ENCODE measurements at regions not wholly inside any gene's neighbourhood (a gene's known extent, or its start where the extent isn't known, plus 50 kb on each side); places are given as distances from the start of the nearest gene placed in this dataset.
A peak's percentile ranks its signal among the peaks of the same experiment; 100 is the strongest.

GRCh38 chr12:69091442-69092017 lies 147.8 kb upstream of the CPSF6 start:
- TF ChIP-seq CTCF (IDR thresholded peaks at IDR 0.05; ENCODE audit: low read depth, low read length), result no peak
- H3K4me1 ChIP-seq (ENCODE audit: low read depth), result no peaks in the 10 kb centered on the region

GRCh38 chr12:69092137-69092536 lies 147.2 kb upstream of the CPSF6 start:
- no peak overlapping the region for H3K4me3 ChIP-seq
- H3K27ac ChIP-seq, result no peak overlapping the region
- peaks cover 2% of the 10 kb centered on the region for H3K4me1 ChIP-seq (ENCODE audit: low read depth)
- no peaks in the 10 kb centered on the region for H3K36me3 ChIP-seq
- no peaks in the 10 kb centered on the region for H3K27me3 ChIP-seq
- no peak for DNase-seq (ENCODE audit: low read depth in 1 of 2, low spot score in 1 of 2)
- H3K9me3 ChIP-seq (ENCODE audit: low read depth), result no peaks in the 10 kb centered on the region
- no peak for TF ChIP-seq CTCF (IDR thresholded peaks at IDR 0.05; ENCODE audit: low read depth, low read length)

More at GRCh38 chr12:69091442-69092017, 147.8 kb upstream of the CPSF6 start:
- no peaks in the 10 kb centered on the region for H3K9me3 ChIP-seq (ENCODE audit: low read depth)
- H3K27ac ChIP-seq, result no peak overlapping the region
- H3K36me3 ChIP-seq, result no peaks in the 10 kb centered on the region
- no peak overlapping the region for H3K4me3 ChIP-seq
- H3K27me3 ChIP-seq, result no peaks in the 10 kb centered on the region
- no peak for DNase-seq (ENCODE audit: low read depth in 1 of 2, low spot score in 1 of 2)

GRCh38 chr12:69094606-69095216 lies 144.7 kb upstream of the CPSF6 start:
- no peaks in the 10 kb centered on the region for H3K36me3 ChIP-seq
- no peaks in the 10 kb centered on the region for H3K27me3 ChIP-seq
- no peak for TF ChIP-seq CTCF (IDR thresholded peaks at IDR 0.05; ENCODE audit: low read depth, low read length)
- H3K27ac ChIP-seq, result no peak overlapping the region
- no peak for DNase-seq (ENCODE audit: low read depth in 1 of 2, low spot score in 1 of 2)
- H3K4me3 ChIP-seq, result no peak overlapping the region
- no peaks in the 10 kb centered on the region for H3K9me3 ChIP-seq (ENCODE audit: low read depth)
- peaks cover 3% of the 10 kb centered on the region for H3K4me1 ChIP-seq (ENCODE audit: low read depth)

GRCh38 chr12:69095765-69096477 lies 143.4 kb upstream of the CPSF6 start:
- H3K36me3 ChIP-seq, result no peaks in the 10 kb centered on the region
- H3K9me3 ChIP-seq (ENCODE audit: low read depth), result no peaks in the 10 kb centered on the region
- TF ChIP-seq CTCF (IDR thresholded peaks at IDR 0.05; ENCODE audit: low read depth, low read length), result no peak
- H3K27ac ChIP-seq, result no peak overlapping the region
- peaks cover 3% of the 10 kb centered on the region for H3K4me1 ChIP-seq (ENCODE audit: low read depth)
- H3K27me3 ChIP-seq, result no peaks in the 10 kb centered on the region
- peak in 1 of 2 donors; percentile 48 for DNase-seq (ENCODE audit: low read depth in 1 of 2, low spot score in 1 of 2)
- no peak overlapping the region for H3K4me3 ChIP-seq

GRCh38 chr12:69096669-69097335 lies 142.6 kb upstream of the CPSF6 start:
- Histone ChIP-seq H3K27me3 (no peaks in the 10 kb centered on the region), H3K27ac (no peak overlapping the region), H3K36me3 (no peaks in the 10 kb centered on the region), H3K4me3 (no peak overlapping the region), H3K4me1 (ENCODE audit: low read depth) (peaks cover 3% of the 10 kb centered on the region), H3K9me3 (ENCODE audit: low read depth) (no peaks in the 10 kb centered on the region)
- peak in 1 of 2 donors; percentile 46 for DNase-seq (ENCODE audit: low read depth in 1 of 2, low spot score in 1 of 2)
- no peak for TF ChIP-seq CTCF (IDR thresholded peaks at IDR 0.05; ENCODE audit: low read depth, low read length)
